Activated T-helper 17 cell treated with anti-CD3 and anti-CD28 coated beads, Interleukin-2, amount 50 U/mL, for 72 hours (primary cell): ENCODE measurements at regions not wholly inside any gene's neighbourhood (a gene's known extent, or its start where the extent isn't known, plus 50 kb on each side); places are given as distances from the start of the nearest gene placed in this dataset.
"Not testable (repeated sequence)": the region's sequence is repeated elsewhere in the genome, so short reads cannot be mapped to it uniquely, and the experiment has no call there.

Experiments used
- ATAC-seq: fragments of 150-1000 bp; cut with Tn5 transposase; replicated peaks from 2 replicates; pipeline ENCODE4 v1.10.0; 2021; ENCODE audit warnings: mild to moderate bottlenecking, moderate library complexity
- H3K27ac Mint-ChIP-seq: one replicate; pipeline ENCODE4 v1.8.0; 2022; ENCODE audit warnings: mixed read lengths
- H3K27me3 Mint-ChIP-seq: one replicate; pipeline ENCODE4 v1.8.0; 2022; ENCODE audit warnings: mixed read lengths
- H3K36me3 Mint-ChIP-seq: one replicate; pipeline ENCODE4 v1.8.0; 2022; ENCODE audit warnings: low read depth, mild to moderate bottlenecking, mixed read lengths
- H3K4me1 Mint-ChIP-seq: one replicate; pipeline ENCODE4 v1.8.0; 2022; ENCODE audit warnings: mixed read lengths
- H3K4me3 Mint-ChIP-seq: one replicate; pipeline ENCODE4 v1.8.0; 2022; ENCODE audit warnings: mild to moderate bottlenecking, mixed read lengths
- H3K9me3 Mint-ChIP-seq: one replicate; pipeline ENCODE4 v1.8.0; 2022; ENCODE audit warnings: mixed read lengths

GRCh38 chr18:41659438-41660130, 295.4 kb upstream of the PIK3C3 start:
- no peak for ATAC-seq
- H3K9me3 Mint-ChIP-seq: peaks cover 7% of the 10 kb centered on the region

DNA sequence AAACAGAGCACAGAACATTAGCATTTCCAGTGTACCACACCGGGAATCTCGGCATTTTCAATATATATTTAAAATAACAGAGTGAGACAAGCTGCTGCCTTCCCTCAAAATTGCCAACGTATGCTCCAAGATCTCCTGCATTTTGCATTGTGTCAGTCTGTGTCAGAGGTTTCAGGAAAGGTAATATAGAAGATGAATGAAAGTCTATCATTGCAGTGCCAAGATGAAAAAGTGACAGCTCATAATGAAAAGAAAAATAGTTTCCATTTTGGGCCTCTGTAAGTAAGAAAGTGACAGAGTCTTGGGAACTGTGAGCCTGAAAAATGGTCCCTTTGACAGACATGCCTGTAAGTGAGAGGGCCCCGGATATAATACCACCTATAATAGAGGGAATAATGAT, 297.8 kb upstream of the PIK3C3 start:
- H3K27me3 Mint-ChIP-seq: no peaks in the 10 kb centered on the region
- peaks cover 7% of the 10 kb centered on the region for H3K9me3 Mint-ChIP-seq
- ATAC-seq: no peak
- H3K36me3 Mint-ChIP-seq: no peaks in the 10 kb centered on the region
- H3K27ac Mint-ChIP-seq: no peak overlapping the region
- no peak overlapping the region for H3K4me3 Mint-ChIP-seq
- no peaks in the 10 kb centered on the region for H3K4me1 Mint-ChIP-seq

More at GRCh38 chr18:41659438-41660130, 295.4 kb upstream of the PIK3C3 start:
- Mint-ChIP-seq H3K4me1 (no peaks in the 10 kb centered on the region), H3K27me3 (no peaks in the 10 kb centered on the region), H3K27ac (no peak overlapping the region), H3K36me3 (no peaks in the 10 kb centered on the region), H3K4me3 (no peak overlapping the region)

GRCh38 chr18:41655074-41655473, 300.0 kb upstream of the PIK3C3 start:
- H3K27me3 Mint-ChIP-seq: no peaks in the 10 kb centered on the region
- no peaks in the 10 kb centered on the region for H3K36me3 Mint-ChIP-seq
- H3K27ac Mint-ChIP-seq: no peak overlapping the region
- H3K9me3 Mint-ChIP-seq: peaks cover 3% of the 10 kb centered on the region
- H3K4me3 Mint-ChIP-seq: no peak overlapping the region
- no peak for ATAC-seq
- H3K4me1 Mint-ChIP-seq: no peaks in the 10 kb centered on the region

DNA sequence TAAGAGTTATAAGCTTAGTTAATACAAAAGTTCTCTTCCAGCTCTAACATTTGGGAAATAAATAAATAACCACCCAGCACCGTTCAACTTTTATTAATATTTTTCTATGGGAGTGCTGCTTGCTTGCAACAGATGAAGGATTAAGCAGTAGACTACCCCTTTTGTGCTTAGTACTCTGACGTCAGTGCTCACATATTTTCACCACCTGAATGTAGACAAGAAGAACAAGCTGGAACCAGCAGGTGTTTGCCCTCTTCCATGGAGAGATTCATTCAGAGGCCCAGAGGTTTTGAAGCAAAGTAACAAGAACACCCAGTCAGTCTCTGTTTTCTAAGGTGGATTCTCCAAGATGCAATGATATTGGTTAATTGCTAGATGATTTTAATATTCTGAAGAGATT, 307.1 kb upstream of the PIK3C3 start:
- H3K27ac Mint-ChIP-seq: no peak overlapping the region
- ATAC-seq: no peak
- H3K9me3 Mint-ChIP-seq: no peaks in the 10 kb centered on the region
- no peaks in the 10 kb centered on the region for H3K36me3 Mint-ChIP-seq
- no peaks in the 10 kb centered on the region for H3K4me1 Mint-ChIP-seq
- H3K27me3 Mint-ChIP-seq: no peaks in the 10 kb centered on the region
- no peak overlapping the region for H3K4me3 Mint-ChIP-seq

DNA sequence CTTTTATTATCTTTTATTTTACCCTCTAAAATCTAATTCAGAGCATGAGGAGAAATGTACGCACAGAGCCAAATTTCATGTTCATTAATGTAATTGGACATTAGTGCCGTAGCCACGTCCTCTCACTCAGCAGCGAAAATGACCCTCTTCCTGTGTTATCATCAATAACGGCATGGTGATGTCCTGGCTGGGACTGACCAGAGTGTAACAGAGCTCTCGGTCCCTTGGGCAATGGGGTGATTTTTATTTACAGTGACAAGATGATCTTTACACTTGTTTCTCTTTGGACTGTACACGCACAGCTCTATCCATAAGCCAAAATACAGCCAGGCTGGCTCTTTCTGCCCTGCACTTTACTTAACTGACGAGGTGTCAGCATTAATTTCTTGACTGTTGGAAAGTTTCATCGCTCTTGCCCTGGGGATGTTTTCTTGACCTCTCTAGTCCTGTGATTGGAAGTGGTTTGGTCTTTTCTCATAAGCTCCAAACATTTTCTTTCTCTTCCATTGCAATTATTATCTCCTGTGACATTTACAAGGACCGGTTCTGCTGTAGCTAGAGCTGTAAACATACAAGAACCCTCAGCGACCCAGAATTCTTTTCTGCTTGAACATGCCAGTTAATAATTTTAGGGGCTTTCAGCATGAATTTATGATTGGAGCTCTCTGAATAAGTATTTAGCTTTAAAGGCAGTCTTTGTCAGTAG, 308.0 kb upstream of the PIK3C3 start:
- H3K27ac Mint-ChIP-seq: no peak overlapping the region
- H3K4me3 Mint-ChIP-seq: no peak overlapping the region
- no peaks in the 10 kb centered on the region for H3K36me3 Mint-ChIP-seq
- ATAC-seq: no peak
- no peaks in the 10 kb centered on the region for H3K4me1 Mint-ChIP-seq
- H3K9me3 Mint-ChIP-seq: peaks cover under 1% of the 10 kb centered on the region
- H3K27me3 Mint-ChIP-seq: no peaks in the 10 kb centered on the region

- ATAC-seq: no peak
- H3K9me3 Mint-ChIP-seq: peaks cover 4% of the 10 kb centered on the region
- H3K27ac Mint-ChIP-seq: no peak overlapping the region
- H3K4me1 Mint-ChIP-seq: no peaks in the 10 kb centered on the region
- no peaks in the 10 kb centered on the region for H3K36me3 Mint-ChIP-seq
- H3K27me3 Mint-ChIP-seq: no peaks in the 10 kb centered on the region
- no peak overlapping the region for H3K4me3 Mint-ChIP-seq
These were observed 309.3 kb upstream of the PIK3C3 start for GRCh38 chr18:41645589-41646360.

GRCh38 chr18:41644466-41644865, 310.6 kb upstream of the PIK3C3 start:
- H3K27me3 Mint-ChIP-seq: no peaks in the 10 kb centered on the region
- H3K4me3 Mint-ChIP-seq: no peak overlapping the region
- no peak for ATAC-seq

GRCh38 chr18:41643427-41643826, 311.6 kb upstream of the PIK3C3 start:
- no peaks in the 10 kb centered on the region for H3K36me3 Mint-ChIP-seq
- H3K9me3 Mint-ChIP-seq: peaks cover 4% of the 10 kb centered on the region
- no peak overlapping the region for H3K4me3 Mint-ChIP-seq
- no peak for ATAC-seq
- H3K4me1 Mint-ChIP-seq: no peaks in the 10 kb centered on the region
- H3K27me3 Mint-ChIP-seq: no peaks in the 10 kb centered on the region
- no peak overlapping the region for H3K27ac Mint-ChIP-seq

More at GRCh38 chr18:41644466-41644865, 310.6 kb upstream of the PIK3C3 start:
- no peaks in the 10 kb centered on the region for H3K4me1 Mint-ChIP-seq
- H3K9me3 Mint-ChIP-seq: peaks cover 4% of the 10 kb centered on the region
- no peak overlapping the region for H3K27ac Mint-ChIP-seq
- no peaks in the 10 kb centered on the region for H3K36me3 Mint-ChIP-seq

- Mint-ChIP-seq H3K27me3 (no peaks in the 10 kb centered on the region), H3K27ac (no peak overlapping the region), H3K4me3 (no peak overlapping the region), H3K36me3 (no peaks in the 10 kb centered on the region), H3K4me1 (no peaks in the 10 kb centered on the region), H3K9me3 (peaks cover 4% of the 10 kb centered on the region)
- no peak for ATAC-seq
These were observed 312.3 kb upstream of the PIK3C3 start for GRCh38 chr18:41642756-41643155.

DNA sequence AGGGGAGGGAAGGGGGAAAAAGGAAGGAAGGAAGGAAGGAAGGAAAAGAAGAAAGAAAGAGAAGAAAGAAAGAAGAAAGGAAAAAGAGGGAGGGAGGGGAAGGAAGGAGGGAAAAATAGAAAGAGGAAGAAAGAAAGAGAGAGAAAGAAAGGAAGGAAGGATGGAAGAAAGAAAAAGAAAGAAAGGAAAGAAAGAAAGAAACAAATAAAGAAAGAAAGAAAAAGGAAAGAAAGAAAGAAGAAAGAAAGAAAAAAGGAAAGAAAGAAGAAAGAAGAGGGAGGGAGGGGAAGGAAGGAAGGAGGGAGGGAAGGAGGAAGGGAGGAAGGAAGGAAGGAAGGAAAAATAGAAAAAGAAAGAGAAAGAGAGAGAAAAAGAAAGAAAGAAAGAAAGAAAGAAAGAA, 315.8 kb upstream of the PIK3C3 start:
- no peak for ATAC-seq
- H3K4me1 Mint-ChIP-seq: no peaks in the 10 kb centered on the region
- H3K4me3 Mint-ChIP-seq: no peak overlapping the region
- no peak overlapping the region for H3K27ac Mint-ChIP-seq
- H3K36me3 Mint-ChIP-seq: no peaks in the 10 kb centered on the region
- H3K9me3 Mint-ChIP-seq: peaks cover 4% of the 10 kb centered on the region
- no peaks in the 10 kb centered on the region for H3K27me3 Mint-ChIP-seq

- not testable (repeated sequence) for H3K27me3 Mint-ChIP-seq, H3K27ac Mint-ChIP-seq, H3K4me3 Mint-ChIP-seq, H3K36me3 Mint-ChIP-seq, H3K9me3 Mint-ChIP-seq, ATAC-seq, H3K4me1 Mint-ChIP-seq
These were observed 323.2 kb upstream of the PIK3C3 start for GRCh38 chr18:41631723-41632285.

DNA sequence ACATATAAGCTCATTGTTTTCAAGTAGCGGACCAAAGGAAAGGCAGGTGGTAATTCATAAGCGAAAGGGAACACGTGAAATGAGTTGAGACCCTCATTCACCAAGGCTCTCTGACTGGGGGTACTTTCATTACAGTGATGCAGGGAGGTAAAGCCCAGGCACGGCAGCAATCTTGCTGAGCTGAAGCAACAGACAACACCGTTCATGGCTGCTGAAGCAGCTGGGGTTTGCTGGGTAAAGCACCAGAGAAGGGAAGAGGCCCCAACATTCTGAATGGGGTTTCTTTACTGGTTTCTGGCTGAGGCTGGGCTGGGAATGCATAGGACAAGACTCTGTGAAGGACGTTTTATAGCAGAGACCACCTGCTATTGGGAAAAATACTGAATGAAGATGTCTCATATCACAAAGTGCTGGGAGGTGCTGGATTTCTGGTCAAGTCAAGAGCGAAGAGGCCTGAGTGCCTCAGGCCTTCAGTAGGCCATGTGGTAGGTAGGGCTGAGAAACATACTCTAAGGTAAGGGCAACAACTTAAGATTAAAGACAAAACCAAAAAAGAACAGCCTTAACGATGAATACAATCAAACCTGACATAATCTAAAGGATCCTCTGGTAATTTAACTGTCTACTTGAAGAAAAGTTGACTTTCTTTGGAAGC, 324.7 kb upstream of the PIK3C3 start:
- Mint-ChIP-seq H3K27ac (no peak overlapping the region), H3K9me3 (no peaks in the 10 kb centered on the region), H3K27me3 (no peaks in the 10 kb centered on the region), H3K4me1 (no peaks in the 10 kb centered on the region), H3K36me3 (no peaks in the 10 kb centered on the region), H3K4me3 (no peak overlapping the region)
- ATAC-seq: no peak

- H3K9me3 Mint-ChIP-seq: peaks cover 4% of the 10 kb centered on the region
- H3K36me3 Mint-ChIP-seq: no peaks in the 10 kb centered on the region
- no peaks in the 10 kb centered on the region for H3K27me3 Mint-ChIP-seq
- no peak overlapping the region for H3K4me3 Mint-ChIP-seq
- no peaks in the 10 kb centered on the region for H3K4me1 Mint-ChIP-seq
- no peak for ATAC-seq
- H3K27ac Mint-ChIP-seq: no peak overlapping the region
These were observed 330.6 kb upstream of the PIK3C3 start for GRCh38 chr18:41624460-41624859.

GRCh38 chr18:41621177-41621576, 333.9 kb upstream of the PIK3C3 start:
- H3K4me1 Mint-ChIP-seq: no peaks in the 10 kb centered on the region
- H3K4me3 Mint-ChIP-seq: no peak overlapping the region
- peaks cover 4% of the 10 kb centered on the region for H3K9me3 Mint-ChIP-seq
- no peaks in the 10 kb centered on the region for H3K27me3 Mint-ChIP-seq
- ATAC-seq: no peak
- H3K36me3 Mint-ChIP-seq: no peaks in the 10 kb centered on the region
- no peak overlapping the region for H3K27ac Mint-ChIP-seq
